Neural cell (in vitro differentiated cells): ENCODE measurements at regions not wholly inside any gene's neighbourhood (a gene's known extent, or its start where the extent isn't known, plus 50 kb on each side); places are given as distances from the start of the nearest gene placed in this dataset.

Experiments used
- H2AFZ ChIP-seq: fragments of 200-600, 300-800 bp; sonication (generic), shearing (Covaris generic); 2 replicates; pipeline ENCODE4 v1.6.0; 2014; ENCODE audit warnings: low read depth, mild to moderate bottlenecking, antibody characterized with exemption, low read length, moderate library complexity
- H3F3A ChIP-seq: fragments of 200-600 bp; shearing (Covaris generic); 2 replicates; pipeline ENCODE4 v1.6.1; 2016; ENCODE audit warnings: mild to moderate bottlenecking, moderate library complexity, mixed read lengths, antibody characterized with exemption, low read length; ENCODE audit not compliant: insufficient read depth, poor library complexity, severe bottlenecking
- H3K27ac ChIP-seq: fragments of 200-600, 300-800 bp; sonication (generic), shearing (Covaris generic); 2 replicates; pipeline ENCODE4 v1.5.1; 2014; ENCODE audit warnings: mild to moderate bottlenecking, low read length, moderate library complexity
- H3K27me3 ChIP-seq: fragments of 300-800, 200-600 bp; sonication (generic), shearing (Covaris generic); 2 replicates; pipeline ENCODE4 v1.6.0; 2014; ENCODE audit warnings: mild to moderate bottlenecking, low read depth, low read length, moderate library complexity; ENCODE audit not compliant: insufficient read depth
- H3K36me3 ChIP-seq: fragments of 300-800, 200-600 bp; sonication (generic), shearing (Covaris generic); 2 replicates; pipeline ENCODE4 v1.5.1; 2014; ENCODE audit warnings: mild to moderate bottlenecking, antibody characterized with exemption, low read length, moderate library complexity; ENCODE audit not compliant: insufficient read depth
- H3K4me2 ChIP-seq: fragments of 300-800, 200-600 bp; sonication (generic), shearing (Covaris generic); 2 replicates; pipeline ENCODE4 v1.6.0; 2014; ENCODE audit warnings: mild to moderate bottlenecking, low read length
- H3K4me3 ChIP-seq: fragments of 300-800, 200-600 bp; sonication (generic), shearing (Covaris generic); 2 replicates; pipeline ENCODE4 v1.5.1; 2014; ENCODE audit warnings: mild to moderate bottlenecking, low read length, moderate library complexity
- H3K79me2 ChIP-seq: fragments of 200-600 bp; shearing (Covaris generic); replicated peaks from 2 replicates; pipeline ENCODE4 v1.6.0; 2014; ENCODE audit warnings: mild to moderate bottlenecking, low read length, moderate library complexity; ENCODE audit not compliant: insufficient read depth
- H3K9ac ChIP-seq: fragments of 300-800, 200-600 bp; sonication (generic), shearing (Covaris generic); 2 replicates; pipeline ENCODE4 v1.6.1; 2016; ENCODE audit warnings: mild to moderate bottlenecking, low read length, mixed read lengths
- H3K9me2 ChIP-seq: fragments of 200-600 bp; shearing (Covaris generic); 2 replicates; pipeline ENCODE4 v1.6.1; 2016; ENCODE audit warnings: mild to moderate bottlenecking, low read length, mixed read lengths; ENCODE audit not compliant: insufficient read depth
- H3K9me3 ChIP-seq: fragments of 200-600, 300-800 bp; sonication (generic), shearing (Covaris generic); 2 replicates; pipeline ENCODE4 v1.6.1; 2016; ENCODE audit warnings: mild to moderate bottlenecking, mixed run types, low read length, moderate library complexity, mixed read lengths
- H4K20me1 ChIP-seq: fragments of 200-600 bp; shearing (Covaris generic); 2 replicates; pipeline ENCODE4 v1.6.1; 2016; ENCODE audit warnings: mild to moderate bottlenecking, mixed run types; ENCODE audit not compliant: insufficient read depth
- EP300 ChIP-seq: fragments of 450-650 bp; conservative IDR thresholded peaks from 2 replicates; pipeline ENCODE4 v1.6.1; 2014; ENCODE audit warnings: antibody characterized with exemption, mild to moderate bottlenecking, moderate library complexity; ENCODE audit not compliant: poor library complexity, severe bottlenecking
- EZH2 ChIP-seq: fragments of 200-600, 300-800 bp; shearing (Covaris generic), sonication (generic); IDR thresholded peaks from 2 replicates; pipeline ENCODE4 v1.6.1; 2014; ENCODE audit warnings: antibody characterized with exemption, low read length, borderline replicate concordance, mild to moderate bottlenecking; ENCODE audit not compliant: insufficient read depth, poor library complexity, severe bottlenecking
- MXI1 ChIP-seq: fragments of 450-650 bp; conservative IDR thresholded peaks from 2 replicates; pipeline ENCODE4 v1.6.1; 2014; ENCODE audit warnings: antibody characterized with exemption, mild to moderate bottlenecking; ENCODE audit not compliant: poor library complexity, severe bottlenecking
- POLR2AphosphoS5 ChIP-seq: IDR thresholded peaks from 2 replicates; pipeline ENCODE4 v1.6.1; 2012
- RAD21 ChIP-seq: fragments of 450-650 bp; conservative IDR thresholded peaks from 2 replicates; pipeline ENCODE4 v1.6.1; 2014; ENCODE audit warnings: antibody characterized with exemption, mild to moderate bottlenecking, moderate library complexity
- SMC3 ChIP-seq: fragments of 450-650 bp; conservative IDR thresholded peaks from 2 replicates; pipeline ENCODE4 v1.6.1; 2014; ENCODE audit warnings: antibody characterized with exemption, mild to moderate bottlenecking, moderate library complexity; ENCODE audit not compliant: poor library complexity
- TAF1 ChIP-seq: IDR thresholded peaks from 2 replicates; pipeline ENCODE4 v1.6.1; 2012; ENCODE audit warnings: low read depth
- TF ChIP-seq, protein P1 (sequence below): IDR thresholded peaks from 2 replicates; pipeline ENCODE4 v1.6.1; 2012; ENCODE audit warnings: borderline replicate concordance
- TF ChIP-seq, protein P2 (sequence below): fragments of 450-650 bp; IDR thresholded peaks from 2 replicates; pipeline ENCODE4 v1.5.1; 2014; ENCODE audit warnings: antibody characterized with exemption, mild to moderate bottlenecking, moderate library complexity; ENCODE audit not compliant: poor library complexity, severe bottlenecking

DNA sequence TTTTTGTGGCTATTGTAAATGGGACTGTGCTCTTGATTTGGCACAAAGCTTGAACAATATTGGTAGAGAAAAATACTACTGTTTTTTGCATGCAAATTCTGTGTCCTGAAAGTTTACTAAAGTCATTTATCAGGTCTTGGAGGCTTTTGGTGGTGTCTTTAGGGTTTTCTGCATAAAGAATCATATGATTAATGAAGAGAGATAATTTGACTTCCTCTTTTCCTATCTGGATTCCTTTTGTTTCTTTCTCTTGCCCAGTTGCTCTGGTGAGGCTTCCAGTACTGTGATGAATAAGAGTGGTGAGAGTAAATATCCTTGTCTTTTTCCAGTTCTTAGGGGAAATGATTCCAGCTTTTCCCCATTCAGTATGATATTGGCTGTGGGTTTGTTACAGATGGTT is 1166.7 kb downstream of the NCAM2 start:
- H3F3A ChIP-seq = no peaks in the 10 kb centered on the region
- no peaks in the 10 kb centered on the region for H3K9me3 ChIP-seq
- no peaks in the 10 kb centered on the region for H3K9me2 ChIP-seq
- H3K27me3 ChIP-seq = no peaks in the 10 kb centered on the region
- no peak overlapping the region for H3K4me2 ChIP-seq
- H3K27ac ChIP-seq = no peak overlapping the region
- H4K20me1 ChIP-seq = no peaks in the 10 kb centered on the region
- H3K36me3 ChIP-seq = no peaks in the 10 kb centered on the region
- no peak overlapping the region for H2AFZ ChIP-seq
- TF ChIP-seq EZH2 (no peak), TAF1 (no peak), SMC3 (no peak)
- TF ChIP-seq, protein P1, sequence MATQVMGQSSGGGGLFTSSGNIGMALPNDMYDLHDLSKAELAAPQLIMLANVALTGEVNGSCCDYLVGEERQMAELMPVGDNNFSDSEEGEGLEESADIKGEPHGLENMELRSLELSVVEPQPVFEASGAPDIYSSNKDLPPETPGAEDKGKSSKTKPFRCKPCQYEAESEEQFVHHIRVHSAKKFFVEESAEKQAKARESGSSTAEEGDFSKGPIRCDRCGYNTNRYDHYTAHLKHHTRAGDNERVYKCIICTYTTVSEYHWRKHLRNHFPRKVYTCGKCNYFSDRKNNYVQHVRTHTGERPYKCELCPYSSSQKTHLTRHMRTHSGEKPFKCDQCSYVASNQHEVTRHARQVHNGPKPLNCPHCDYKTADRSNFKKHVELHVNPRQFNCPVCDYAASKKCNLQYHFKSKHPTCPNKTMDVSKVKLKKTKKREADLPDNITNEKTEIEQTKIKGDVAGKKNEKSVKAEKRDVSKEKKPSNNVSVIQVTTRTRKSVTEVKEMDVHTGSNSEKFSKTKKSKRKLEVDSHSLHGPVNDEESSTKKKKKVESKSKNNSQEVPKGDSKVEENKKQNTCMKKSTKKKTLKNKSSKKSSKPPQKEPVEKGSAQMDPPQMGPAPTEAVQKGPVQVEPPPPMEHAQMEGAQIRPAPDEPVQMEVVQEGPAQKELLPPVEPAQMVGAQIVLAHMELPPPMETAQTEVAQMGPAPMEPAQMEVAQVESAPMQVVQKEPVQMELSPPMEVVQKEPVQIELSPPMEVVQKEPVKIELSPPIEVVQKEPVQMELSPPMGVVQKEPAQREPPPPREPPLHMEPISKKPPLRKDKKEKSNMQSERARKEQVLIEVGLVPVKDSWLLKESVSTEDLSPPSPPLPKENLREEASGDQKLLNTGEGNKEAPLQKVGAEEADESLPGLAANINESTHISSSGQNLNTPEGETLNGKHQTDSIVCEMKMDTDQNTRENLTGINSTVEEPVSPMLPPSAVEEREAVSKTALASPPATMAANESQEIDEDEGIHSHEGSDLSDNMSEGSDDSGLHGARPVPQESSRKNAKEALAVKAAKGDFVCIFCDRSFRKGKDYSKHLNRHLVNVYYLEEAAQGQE = no peak
- H3K4me3 ChIP-seq = no peak overlapping the region
- H3K9ac ChIP-seq = no peak overlapping the region
- no peaks in the 10 kb centered on the region for H3K79me2 ChIP-seq

DNA sequence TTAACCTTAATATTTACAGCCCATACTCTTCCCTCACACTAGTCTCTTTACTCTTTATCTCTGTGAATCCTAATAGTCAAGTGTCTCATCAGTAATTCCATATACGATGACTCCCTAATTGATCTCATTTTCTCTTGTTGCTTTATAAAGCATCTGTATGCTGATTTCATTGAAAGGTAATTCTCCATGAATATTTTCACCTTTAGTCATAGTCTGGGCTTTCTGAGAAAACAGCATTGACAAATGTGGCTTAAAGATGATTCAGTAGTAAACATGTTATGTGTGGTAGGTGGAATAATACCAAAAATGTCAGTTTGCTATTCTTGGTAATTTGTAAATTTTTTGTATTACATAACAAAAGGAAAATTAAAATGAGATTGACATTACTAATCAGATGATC is 1176.5 kb downstream of the NCAM2 start:
- Histone ChIP-seq H3K4me2 (no peak overlapping the region), H3K79me2 (no peaks in the 10 kb centered on the region), H3K27me3 (no peaks in the 10 kb centered on the region), H3F3A (no peaks in the 10 kb centered on the region), H3K36me3 (no peaks in the 10 kb centered on the region), H4K20me1 (no peaks in the 10 kb centered on the region), H2AFZ (no peak overlapping the region), H3K9me2 (no peaks in the 10 kb centered on the region), H3K9me3 (no peaks in the 10 kb centered on the region), H3K4me3 (no peak overlapping the region), H3K9ac (no peak overlapping the region), H3K27ac (no peak overlapping the region)
- TF ChIP-seq EZH2 (no peak), SMC3 (no peak), EP300 (no peak), POLR2AphosphoS5 (no peak), RAD21 (no peak), TAF1 (no peak), MXI1 (no peak)
- TF ChIP-seq, protein P2, sequence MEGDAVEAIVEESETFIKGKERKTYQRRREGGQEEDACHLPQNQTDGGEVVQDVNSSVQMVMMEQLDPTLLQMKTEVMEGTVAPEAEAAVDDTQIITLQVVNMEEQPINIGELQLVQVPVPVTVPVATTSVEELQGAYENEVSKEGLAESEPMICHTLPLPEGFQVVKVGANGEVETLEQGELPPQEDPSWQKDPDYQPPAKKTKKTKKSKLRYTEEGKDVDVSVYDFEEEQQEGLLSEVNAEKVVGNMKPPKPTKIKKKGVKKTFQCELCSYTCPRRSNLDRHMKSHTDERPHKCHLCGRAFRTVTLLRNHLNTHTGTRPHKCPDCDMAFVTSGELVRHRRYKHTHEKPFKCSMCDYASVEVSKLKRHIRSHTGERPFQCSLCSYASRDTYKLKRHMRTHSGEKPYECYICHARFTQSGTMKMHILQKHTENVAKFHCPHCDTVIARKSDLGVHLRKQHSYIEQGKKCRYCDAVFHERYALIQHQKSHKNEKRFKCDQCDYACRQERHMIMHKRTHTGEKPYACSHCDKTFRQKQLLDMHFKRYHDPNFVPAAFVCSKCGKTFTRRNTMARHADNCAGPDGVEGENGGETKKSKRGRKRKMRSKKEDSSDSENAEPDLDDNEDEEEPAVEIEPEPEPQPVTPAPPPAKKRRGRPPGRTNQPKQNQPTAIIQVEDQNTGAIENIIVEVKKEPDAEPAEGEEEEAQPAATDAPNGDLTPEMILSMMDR = no peak
- TF ChIP-seq, protein P1 = no peak
